ENCODE measurements at regions not wholly inside any gene's neighbourhood (a gene's known extent, or its start where the extent isn't known, plus 50 kb on each side); places are given as distances from the start of the nearest gene placed in this dataset.

- TF ChIP-seq REST (IDR thresholded peaks at IDR 0.05; ENCODE audit: low read depth) (no peak), RAD21 (IDR thresholded peaks at IDR 0.05; ENCODE audit: low read depth) (no peak)
These were observed 254.4 kb upstream of the ARRDC4 start for GRCh38 chr15:97706059-97706458.

- no peak for TF ChIP-seq RAD21 (IDR thresholded peaks at IDR 0.05; ENCODE audit: low read depth)
- no peak for TF ChIP-seq EGR1 (IDR thresholded peaks at IDR 0.05)
- no peak for TF ChIP-seq TEAD4 (IDR thresholded peaks at IDR 0.05)
- TF ChIP-seq ZBTB7A (IDR thresholded peaks at IDR 0.05; ENCODE audit: low read depth): no peak
- TF ChIP-seq NFIC (IDR thresholded peaks at IDR 0.05): no peak
- no peak for TF ChIP-seq EP300 (IDR thresholded peaks at IDR 0.05; ENCODE audit: borderline replicate concordance)
- TF ChIP-seq TCF12 (IDR thresholded peaks at IDR 0.05; ENCODE audit: low read depth): no peak
- TF ChIP-seq TAF1 (IDR thresholded peaks at IDR 0.05; ENCODE audit: low read depth): no peak
- no peak for TF ChIP-seq MAX (IDR thresholded peaks at IDR 0.05)
- no peak for TF ChIP-seq USF1 (IDR thresholded peaks at IDR 0.05)
- TF ChIP-seq FOXM1 (IDR thresholded peaks at IDR 0.05; ENCODE audit: borderline replicate concordance, low read depth): no peak
These were observed 252.3 kb upstream of the ARRDC4 start for GRCh38 chr15:97708252-97708651.

GRCh38 chr15:97712530-97712929, 248.0 kb upstream of the ARRDC4 start:
- no peak for TF ChIP-seq FOXM1 (IDR thresholded peaks at IDR 0.05; ENCODE audit: borderline replicate concordance, low read depth)
- TF ChIP-seq CEBPB (IDR thresholded peaks at IDR 0.05): no peak
- no peak for TF ChIP-seq YY1 (IDR thresholded peaks at IDR 0.05; ENCODE audit: low read depth)
- TF ChIP-seq TEAD4 (IDR thresholded peaks at IDR 0.05): no peak
- no peak for TF ChIP-seq TAF1 (IDR thresholded peaks at IDR 0.05; ENCODE audit: low read depth)
- TF ChIP-seq NFIC (IDR thresholded peaks at IDR 0.05): no peak
- no peak for TF ChIP-seq ZBTB7A (IDR thresholded peaks at IDR 0.05; ENCODE audit: low read depth)

- no peak for TF ChIP-seq CREB1 (IDR thresholded peaks at IDR 0.05; ENCODE audit: low read depth)
- no peak for TF ChIP-seq REST (IDR thresholded peaks at IDR 0.05; ENCODE audit: low read depth)
- TF ChIP-seq RAD21 (IDR thresholded peaks at IDR 0.05; ENCODE audit: low read depth): no peak
- no peak for TF ChIP-seq TAF1 (IDR thresholded peaks at IDR 0.05; ENCODE audit: low read depth)
- no peak for TF ChIP-seq CEBPB (IDR thresholded peaks at IDR 0.05)
- no peak for TF ChIP-seq ZBTB7A (IDR thresholded peaks at IDR 0.05; ENCODE audit: low read depth)
- no peak for TF ChIP-seq TEAD4 (IDR thresholded peaks at IDR 0.05)
- no peak for TF ChIP-seq TCF12 (IDR thresholded peaks at IDR 0.05; ENCODE audit: low read depth)
- no peak for TF ChIP-seq EP300 (IDR thresholded peaks at IDR 0.05; ENCODE audit: borderline replicate concordance)
- TF ChIP-seq MAX (IDR thresholded peaks at IDR 0.05): no peak
- no peak for TF ChIP-seq YY1 (IDR thresholded peaks at IDR 0.05; ENCODE audit: low read depth)
- TF ChIP-seq FOXM1 (IDR thresholded peaks at IDR 0.05; ENCODE audit: borderline replicate concordance, low read depth): no peak
These were observed 242.7 kb upstream of the ARRDC4 start for GRCh38 chr15:97717806-97718205.

GRCh38 chr15:97718509-97718908, 242.0 kb upstream of the ARRDC4 start:
- no peak for TF ChIP-seq FOXM1 (IDR thresholded peaks at IDR 0.05; ENCODE audit: borderline replicate concordance, low read depth)
- TF ChIP-seq USF1 (IDR thresholded peaks at IDR 0.05): no peak
- TF ChIP-seq EP300 (IDR thresholded peaks at IDR 0.05; ENCODE audit: borderline replicate concordance): no peak
- TF ChIP-seq REST (IDR thresholded peaks at IDR 0.05; ENCODE audit: low read depth): no peak
- TF ChIP-seq YY1 (IDR thresholded peaks at IDR 0.05; ENCODE audit: low read depth): no peak
- no peak for TF ChIP-seq CREB1 (IDR thresholded peaks at IDR 0.05; ENCODE audit: low read depth)
- TF ChIP-seq EGR1 (IDR thresholded peaks at IDR 0.05): no peak
- no peak for TF ChIP-seq TEAD4 (IDR thresholded peaks at IDR 0.05)
- TF ChIP-seq CEBPB (IDR thresholded peaks at IDR 0.05): no peak
- no peak for TF ChIP-seq TAF1 (IDR thresholded peaks at IDR 0.05; ENCODE audit: low read depth)
- no peak for TF ChIP-seq RAD21 (IDR thresholded peaks at IDR 0.05; ENCODE audit: low read depth)
- no peak for TF ChIP-seq ZBTB7A (IDR thresholded peaks at IDR 0.05; ENCODE audit: low read depth)
- TF ChIP-seq MAX (IDR thresholded peaks at IDR 0.05): no peak
- no peak for TF ChIP-seq NFIC (IDR thresholded peaks at IDR 0.05)
- no peak for TF ChIP-seq TCF12 (IDR thresholded peaks at IDR 0.05; ENCODE audit: low read depth)
